ENCODE measurements at regions not wholly inside any gene's neighbourhood (a gene's known extent, or its start where the extent isn't known, plus 50 kb on each side); places are given as distances from the start of the nearest gene placed in this dataset.
A peak's percentile ranks its signal among the peaks of the same experiment; 100 is the strongest.

- Mint-ChIP-seq H3K9me3 (no peaks in the 10 kb centered on the region), H3K36me3 (no peaks in the 10 kb centered on the region), H3K27me3 (no peaks in the 10 kb centered on the region), H3K27ac (no peak overlapping the region), H3K4me3 (peak overlapping the region in 1 of 10 donors; percentile 21), H3K4me1 (peaks cover 4 to 30% (median 20%) of the 10 kb centered on the region in 4 donors)
- no peak for ATAC-seq
- POLR2A ChIA-PET, result no interaction called here
- no peak for DNase-seq
These were observed 196.8 kb upstream of the RPS6KA3 start for GRCh38 chrX:20463296-20464075.

- peaks cover 0 to 2% (median 0%) of the 10 kb centered on the region in 9 donors for H3K9me3 Mint-ChIP-seq
- peak overlapping the region in 1 of 10 donors; percentile 9 for H3K27ac Mint-ChIP-seq
- H3K4me3 Mint-ChIP-seq, result no peak overlapping the region
- no peaks in the 10 kb centered on the region for H3K27me3 Mint-ChIP-seq
- ATAC-seq (no peak), DNase-seq (no peak)
- H3K4me1 Mint-ChIP-seq, result peaks cover 5 to 32% (median 20%) of the 10 kb centered on the region in 4 donors
- POLR2A ChIA-PET, result no interaction called here
- H3K36me3 Mint-ChIP-seq, result peaks cover 0 to 5% (median 0%) of the 10 kb centered on the region in 3 donors
These were observed 194.9 kb upstream of the RPS6KA3 start for GRCh38 chrX:20461576-20461975.

GRCh38 chrX:20461002-20461401 is 194.3 kb upstream of the RPS6KA3 start:
- Mint-ChIP-seq H3K4me1 (peaks cover 5 to 32% (median 20%) of the 10 kb centered on the region in 4 donors), H3K27me3 (no peaks in the 10 kb centered on the region), H3K4me3 (no peak overlapping the region), H3K9me3 (peaks cover 0 to 6% (median 0%) of the 10 kb centered on the region in 9 donors), H3K36me3 (peaks cover 0 to 6% (median 0%) of the 10 kb centered on the region in 3 donors), H3K27ac (peak overlapping the region in 1 of 10 donors; percentile 9)
- ATAC-seq (no peak), DNase-seq (no peak)
- POLR2A ChIA-PET, result interaction anchor here (0.6 kb wide), 1 partner anchor 208 kb away, joined by 3 read pairs; no protein-coding TSS in a partner anchor

GRCh38 chrX:20459410-20460350 is 193.0 kb upstream of the RPS6KA3 start:
- ATAC-seq (peak in 1 of 2 donors; percentile 28), DNase-seq (peak in 2 of 10 donors; percentile 4 to 7)
- Mint-ChIP-seq H3K27me3 (no peaks in the 10 kb centered on the region), H3K27ac (no peak overlapping the region), H3K4me1 (peaks cover 5 to 32% (median 20%) of the 10 kb centered on the region in 4 donors), H3K4me3 (peak overlapping the region in 3 of 10 donors; percentile 5 to 31 (median 26)), H3K9me3 (peaks cover 0 to 6% (median 0%) of the 10 kb centered on the region in 9 donors), H3K36me3 (peaks cover 0 to 6% (median 0%) of the 10 kb centered on the region in 3 donors)
- POLR2A ChIA-PET, result no interaction called here

GRCh38 chrX:20456971-20457370 is 190.3 kb upstream of the RPS6KA3 start:
- POLR2A ChIA-PET, result no interaction called here
- Mint-ChIP-seq H3K36me3 (peaks cover 0 to 6% (median 0%) of the 10 kb centered on the region in 3 donors), H3K4me1 (peaks cover 5 to 33% (median 28%) of the 10 kb centered on the region in 4 donors), H3K27ac (no peak overlapping the region), H3K4me3 (no peak overlapping the region), H3K27me3 (no peaks in the 10 kb centered on the region), H3K9me3 (peaks cover 0 to 6% (median 0%) of the 10 kb centered on the region in 9 donors)
- no peak for ATAC-seq
- no peak for DNase-seq

GRCh38 chrX:20455001-20455400 is 188.3 kb upstream of the RPS6KA3 start:
- POLR2A ChIA-PET, result no interaction called here
- no peaks in the 10 kb centered on the region for H3K27me3 Mint-ChIP-seq
- peaks cover 0 to 6% (median 0%) of the 10 kb centered on the region in 3 donors for H3K36me3 Mint-ChIP-seq
- H3K4me3 Mint-ChIP-seq, result no peak overlapping the region
- peaks cover 0 to 6% (median 0%) of the 10 kb centered on the region in 9 donors for H3K9me3 Mint-ChIP-seq
- DNase-seq, result no peak
- peaks cover 7 to 27% (median 24%) of the 10 kb centered on the region in 4 donors for H3K4me1 Mint-ChIP-seq
- H3K27ac Mint-ChIP-seq, result no peak overlapping the region
- no peak for ATAC-seq

- DNase-seq (no peak), ATAC-seq (no peak)
- peak overlapping the region in 2 of 10 donors; percentile 67 to 91 for H3K27ac Mint-ChIP-seq
- H3K9me3 Mint-ChIP-seq, result peaks cover 0 to 6% (median 0%) of the 10 kb centered on the region in 9 donors
- POLR2A ChIA-PET, result no interaction called here
- H3K4me1 Mint-ChIP-seq, result peaks cover 7 to 20% (median 17%) of the 10 kb centered on the region in 4 donors
- H3K27me3 Mint-ChIP-seq, result no peaks in the 10 kb centered on the region
- no peak overlapping the region for H3K4me3 Mint-ChIP-seq
- peaks cover 0 to 6% (median 0%) of the 10 kb centered on the region in 3 donors for H3K36me3 Mint-ChIP-seq
These were observed 187.4 kb upstream of the RPS6KA3 start for GRCh38 chrX:20454117-20454516.

- Mint-ChIP-seq H3K36me3 (peaks cover 0 to 6% (median 0%) of the 10 kb centered on the region in 3 donors), H3K27me3 (no peaks in the 10 kb centered on the region), H3K4me1 (peaks cover 4 to 21% (median 15%) of the 10 kb centered on the region in 4 donors), H3K4me3 (peak overlapping the region in 3 of 10 donors; percentile 1 to 39 (median 7)), H3K9me3 (peaks cover 0 to 6% (median 0%) of the 10 kb centered on the region in 9 donors), H3K27ac (peak overlapping the region in 4 of 10 donors; percentile 51 to 80 (median 66))
- DNase-seq, result no peak
- POLR2A ChIA-PET, result no interaction called here
- no peak for ATAC-seq
These were observed 185.8 kb upstream of the RPS6KA3 start for GRCh38 chrX:20452487-20452886.

- DNase-seq (no peak), ATAC-seq (no peak)
- Mint-ChIP-seq H3K4me1 (peaks cover 4 to 21% (median 15%) of the 10 kb centered on the region in 4 donors), H3K27me3 (no peaks in the 10 kb centered on the region), H3K27ac (peak overlapping the region in 2 of 10 donors; percentile 55 to 80), H3K4me3 (no peak overlapping the region), H3K36me3 (peaks cover 0 to 5% (median 0%) of the 10 kb centered on the region in 3 donors), H3K9me3 (peaks cover 0 to 6% (median 0%) of the 10 kb centered on the region in 9 donors)
- POLR2A ChIA-PET, result no interaction called here
These were observed 185.2 kb upstream of the RPS6KA3 start for GRCh38 chrX:20451929-20452328.

GRCh38 chrX:20445109-20445508 is 178.4 kb upstream of the RPS6KA3 start:
- ATAC-seq, result no peak
- POLR2A ChIA-PET, result no interaction called here

GRCh38 chrX:20442597-20442996 is 175.9 kb upstream of the RPS6KA3 start:
- Mint-ChIP-seq H3K4me3 (peak overlapping the region in 2 of 10 donors; percentile 15 to 22), H3K27me3 (no peaks in the 10 kb centered on the region), H3K9me3 (no peaks in the 10 kb centered on the region), H3K36me3 (no peaks in the 10 kb centered on the region), H3K4me1 (peaks cover 15 to 57% (median 54%) of the 10 kb centered on the region in 4 donors), H3K27ac (peak overlapping the region in 5 of 10 donors; percentile 6 to 68 (median 40))
- ATAC-seq, result peak; percentile 84 to 92
- peak; percentile 67 to 92 (median 78) for DNase-seq
- POLR2A ChIA-PET, result no interaction called here

More at GRCh38 chrX:20445109-20445508, 178.4 kb upstream of the RPS6KA3 start:
- Mint-ChIP-seq H3K4me1 (peaks cover 17 to 61% (median 44%) of the 10 kb centered on the region in 4 donors), H3K27me3 (no peaks in the 10 kb centered on the region), H3K27ac (peak overlapping the region in 3 of 10 donors; percentile 19 to 65 (median 35)), H3K4me3 (peak overlapping the region in 2 of 10 donors; percentile 19 to 35), H3K36me3 (no peaks in the 10 kb centered on the region), H3K9me3 (no peaks in the 10 kb centered on the region)
- DNase-seq, result no peak

GRCh38 chrX:20441123-20441522 is 174.4 kb upstream of the RPS6KA3 start:
- peaks cover 18 to 66% (median 64%) of the 10 kb centered on the region in 4 donors for H3K4me1 Mint-ChIP-seq
- POLR2A ChIA-PET, result interaction anchor here (0.6 to 6.3 kb wide), 3 partner anchors 28 to 175 kb away, joined by 3 to 43 read pairs (median 3); no protein-coding TSS in a partner anchor
- peak overlapping the region in 3 of 10 donors; percentile 18 to 36 (median 30) for H3K4me3 Mint-ChIP-seq
- ATAC-seq (no peak), DNase-seq (no peak)
- H3K36me3 Mint-ChIP-seq, result no peaks in the 10 kb centered on the region
- peak overlapping the region in 4 of 10 donors; percentile 24 to 91 (median 57) for H3K27ac Mint-ChIP-seq
- no peaks in the 10 kb centered on the region for H3K27me3 Mint-ChIP-seq
- no peaks in the 10 kb centered on the region for H3K9me3 Mint-ChIP-seq
